Neural cell (in vitro differentiated cells): ENCODE measurements at regions not wholly inside any gene's neighbourhood (a gene's known extent, or its start where the extent isn't known, plus 50 kb on each side); places are given as distances from the start of the nearest gene placed in this dataset.

Experiments used
- H2AFZ ChIP-seq: fragments of 200-600, 300-800 bp; sonication (generic), shearing (Covaris generic); 2 replicates; pipeline ENCODE4 v1.6.0; 2014; ENCODE audit warnings: low read depth, mild to moderate bottlenecking, antibody characterized with exemption, low read length, moderate library complexity
- H3F3A ChIP-seq: fragments of 200-600 bp; shearing (Covaris generic); 2 replicates; pipeline ENCODE4 v1.6.1; 2016; ENCODE audit warnings: mild to moderate bottlenecking, moderate library complexity, mixed read lengths, antibody characterized with exemption, low read length; ENCODE audit not compliant: insufficient read depth, poor library complexity, severe bottlenecking
- H3K27ac ChIP-seq: fragments of 200-600, 300-800 bp; sonication (generic), shearing (Covaris generic); 2 replicates; pipeline ENCODE4 v1.5.1; 2014; ENCODE audit warnings: mild to moderate bottlenecking, low read length, moderate library complexity
- H3K27me3 ChIP-seq: fragments of 300-800, 200-600 bp; sonication (generic), shearing (Covaris generic); 2 replicates; pipeline ENCODE4 v1.6.0; 2014; ENCODE audit warnings: mild to moderate bottlenecking, low read depth, low read length, moderate library complexity; ENCODE audit not compliant: insufficient read depth
- H3K36me3 ChIP-seq: fragments of 300-800, 200-600 bp; sonication (generic), shearing (Covaris generic); 2 replicates; pipeline ENCODE4 v1.5.1; 2014; ENCODE audit warnings: mild to moderate bottlenecking, antibody characterized with exemption, low read length, moderate library complexity; ENCODE audit not compliant: insufficient read depth
- H3K4me2 ChIP-seq: fragments of 300-800, 200-600 bp; sonication (generic), shearing (Covaris generic); 2 replicates; pipeline ENCODE4 v1.6.0; 2014; ENCODE audit warnings: mild to moderate bottlenecking, low read length
- H3K4me3 ChIP-seq: fragments of 300-800, 200-600 bp; sonication (generic), shearing (Covaris generic); 2 replicates; pipeline ENCODE4 v1.5.1; 2014; ENCODE audit warnings: mild to moderate bottlenecking, low read length, moderate library complexity
- H3K79me2 ChIP-seq: fragments of 200-600 bp; shearing (Covaris generic); replicated peaks from 2 replicates; pipeline ENCODE4 v1.6.0; 2014; ENCODE audit warnings: mild to moderate bottlenecking, low read length, moderate library complexity; ENCODE audit not compliant: insufficient read depth
- H3K9ac ChIP-seq: fragments of 300-800, 200-600 bp; sonication (generic), shearing (Covaris generic); 2 replicates; pipeline ENCODE4 v1.6.1; 2016; ENCODE audit warnings: mild to moderate bottlenecking, low read length, mixed read lengths
- H3K9me2 ChIP-seq: fragments of 200-600 bp; shearing (Covaris generic); 2 replicates; pipeline ENCODE4 v1.6.1; 2016; ENCODE audit warnings: mild to moderate bottlenecking, low read length, mixed read lengths; ENCODE audit not compliant: insufficient read depth
- H3K9me3 ChIP-seq: fragments of 200-600, 300-800 bp; sonication (generic), shearing (Covaris generic); 2 replicates; pipeline ENCODE4 v1.6.1; 2016; ENCODE audit warnings: mild to moderate bottlenecking, mixed run types, low read length, moderate library complexity, mixed read lengths
- H4K20me1 ChIP-seq: fragments of 200-600 bp; shearing (Covaris generic); 2 replicates; pipeline ENCODE4 v1.6.1; 2016; ENCODE audit warnings: mild to moderate bottlenecking, mixed run types; ENCODE audit not compliant: insufficient read depth
- EP300 ChIP-seq: fragments of 450-650 bp; conservative IDR thresholded peaks from 2 replicates; pipeline ENCODE4 v1.6.1; 2014; ENCODE audit warnings: antibody characterized with exemption, mild to moderate bottlenecking, moderate library complexity; ENCODE audit not compliant: poor library complexity, severe bottlenecking
- MXI1 ChIP-seq: fragments of 450-650 bp; conservative IDR thresholded peaks from 2 replicates; pipeline ENCODE4 v1.6.1; 2014; ENCODE audit warnings: antibody characterized with exemption, mild to moderate bottlenecking; ENCODE audit not compliant: poor library complexity, severe bottlenecking
- RAD21 ChIP-seq: fragments of 450-650 bp; conservative IDR thresholded peaks from 2 replicates; pipeline ENCODE4 v1.6.1; 2014; ENCODE audit warnings: antibody characterized with exemption, mild to moderate bottlenecking, moderate library complexity
- SMC3 ChIP-seq: fragments of 450-650 bp; conservative IDR thresholded peaks from 2 replicates; pipeline ENCODE4 v1.6.1; 2014; ENCODE audit warnings: antibody characterized with exemption, mild to moderate bottlenecking, moderate library complexity; ENCODE audit not compliant: poor library complexity
- TAF1 ChIP-seq: IDR thresholded peaks from 2 replicates; pipeline ENCODE4 v1.6.1; 2012; ENCODE audit warnings: low read depth
- TF ChIP-seq, protein P1 (sequence below): fragments of 450-650 bp; IDR thresholded peaks from 2 replicates; pipeline ENCODE4 v1.5.1; 2014; ENCODE audit warnings: antibody characterized with exemption, mild to moderate bottlenecking, moderate library complexity; ENCODE audit not compliant: poor library complexity, severe bottlenecking
- TF ChIP-seq, protein P2 (sequence below): IDR thresholded peaks from 2 replicates; pipeline ENCODE4 v1.6.1; 2012; ENCODE audit warnings: borderline replicate concordance

DNA sequence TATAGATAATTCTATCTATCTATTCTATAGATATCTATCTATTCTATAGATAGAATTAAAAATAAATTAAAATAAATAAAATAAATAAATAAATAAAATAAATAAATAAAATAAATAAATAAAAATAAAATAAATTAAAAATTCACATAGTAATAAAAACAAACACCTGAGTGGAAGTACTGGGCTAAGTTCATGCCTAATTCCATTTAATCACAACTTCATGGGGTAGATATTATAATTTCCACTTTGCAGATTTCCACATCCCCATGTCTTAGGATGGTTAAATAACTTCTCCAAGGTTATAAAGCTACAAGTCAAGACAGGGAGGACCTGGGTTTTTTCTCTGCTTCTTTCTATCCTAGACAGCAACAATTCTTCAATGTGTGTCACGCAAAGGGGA is 261.4 kb upstream of the MEX3C start:
- Histone ChIP-seq H3K27ac (no peak overlapping the region), H3K36me3 (no peaks in the 10 kb centered on the region), H3K4me3 (no peak overlapping the region), H3F3A (no peaks in the 10 kb centered on the region), H3K4me2 (no peak overlapping the region), H4K20me1 (no peaks in the 10 kb centered on the region), H3K9ac (no peak overlapping the region), H3K9me3 (no peaks in the 10 kb centered on the region), H3K27me3 (no peaks in the 10 kb centered on the region), H3K9me2 (no peaks in the 10 kb centered on the region), H3K79me2 (no peaks in the 10 kb centered on the region), H2AFZ (no peak overlapping the region)
- TF ChIP-seq RAD21 (no peak), SMC3 (no peak), TAF1 (no peak)
- TF ChIP-seq, protein P1, sequence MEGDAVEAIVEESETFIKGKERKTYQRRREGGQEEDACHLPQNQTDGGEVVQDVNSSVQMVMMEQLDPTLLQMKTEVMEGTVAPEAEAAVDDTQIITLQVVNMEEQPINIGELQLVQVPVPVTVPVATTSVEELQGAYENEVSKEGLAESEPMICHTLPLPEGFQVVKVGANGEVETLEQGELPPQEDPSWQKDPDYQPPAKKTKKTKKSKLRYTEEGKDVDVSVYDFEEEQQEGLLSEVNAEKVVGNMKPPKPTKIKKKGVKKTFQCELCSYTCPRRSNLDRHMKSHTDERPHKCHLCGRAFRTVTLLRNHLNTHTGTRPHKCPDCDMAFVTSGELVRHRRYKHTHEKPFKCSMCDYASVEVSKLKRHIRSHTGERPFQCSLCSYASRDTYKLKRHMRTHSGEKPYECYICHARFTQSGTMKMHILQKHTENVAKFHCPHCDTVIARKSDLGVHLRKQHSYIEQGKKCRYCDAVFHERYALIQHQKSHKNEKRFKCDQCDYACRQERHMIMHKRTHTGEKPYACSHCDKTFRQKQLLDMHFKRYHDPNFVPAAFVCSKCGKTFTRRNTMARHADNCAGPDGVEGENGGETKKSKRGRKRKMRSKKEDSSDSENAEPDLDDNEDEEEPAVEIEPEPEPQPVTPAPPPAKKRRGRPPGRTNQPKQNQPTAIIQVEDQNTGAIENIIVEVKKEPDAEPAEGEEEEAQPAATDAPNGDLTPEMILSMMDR: no peak
- TF ChIP-seq, protein P2, sequence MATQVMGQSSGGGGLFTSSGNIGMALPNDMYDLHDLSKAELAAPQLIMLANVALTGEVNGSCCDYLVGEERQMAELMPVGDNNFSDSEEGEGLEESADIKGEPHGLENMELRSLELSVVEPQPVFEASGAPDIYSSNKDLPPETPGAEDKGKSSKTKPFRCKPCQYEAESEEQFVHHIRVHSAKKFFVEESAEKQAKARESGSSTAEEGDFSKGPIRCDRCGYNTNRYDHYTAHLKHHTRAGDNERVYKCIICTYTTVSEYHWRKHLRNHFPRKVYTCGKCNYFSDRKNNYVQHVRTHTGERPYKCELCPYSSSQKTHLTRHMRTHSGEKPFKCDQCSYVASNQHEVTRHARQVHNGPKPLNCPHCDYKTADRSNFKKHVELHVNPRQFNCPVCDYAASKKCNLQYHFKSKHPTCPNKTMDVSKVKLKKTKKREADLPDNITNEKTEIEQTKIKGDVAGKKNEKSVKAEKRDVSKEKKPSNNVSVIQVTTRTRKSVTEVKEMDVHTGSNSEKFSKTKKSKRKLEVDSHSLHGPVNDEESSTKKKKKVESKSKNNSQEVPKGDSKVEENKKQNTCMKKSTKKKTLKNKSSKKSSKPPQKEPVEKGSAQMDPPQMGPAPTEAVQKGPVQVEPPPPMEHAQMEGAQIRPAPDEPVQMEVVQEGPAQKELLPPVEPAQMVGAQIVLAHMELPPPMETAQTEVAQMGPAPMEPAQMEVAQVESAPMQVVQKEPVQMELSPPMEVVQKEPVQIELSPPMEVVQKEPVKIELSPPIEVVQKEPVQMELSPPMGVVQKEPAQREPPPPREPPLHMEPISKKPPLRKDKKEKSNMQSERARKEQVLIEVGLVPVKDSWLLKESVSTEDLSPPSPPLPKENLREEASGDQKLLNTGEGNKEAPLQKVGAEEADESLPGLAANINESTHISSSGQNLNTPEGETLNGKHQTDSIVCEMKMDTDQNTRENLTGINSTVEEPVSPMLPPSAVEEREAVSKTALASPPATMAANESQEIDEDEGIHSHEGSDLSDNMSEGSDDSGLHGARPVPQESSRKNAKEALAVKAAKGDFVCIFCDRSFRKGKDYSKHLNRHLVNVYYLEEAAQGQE: no peak

DNA sequence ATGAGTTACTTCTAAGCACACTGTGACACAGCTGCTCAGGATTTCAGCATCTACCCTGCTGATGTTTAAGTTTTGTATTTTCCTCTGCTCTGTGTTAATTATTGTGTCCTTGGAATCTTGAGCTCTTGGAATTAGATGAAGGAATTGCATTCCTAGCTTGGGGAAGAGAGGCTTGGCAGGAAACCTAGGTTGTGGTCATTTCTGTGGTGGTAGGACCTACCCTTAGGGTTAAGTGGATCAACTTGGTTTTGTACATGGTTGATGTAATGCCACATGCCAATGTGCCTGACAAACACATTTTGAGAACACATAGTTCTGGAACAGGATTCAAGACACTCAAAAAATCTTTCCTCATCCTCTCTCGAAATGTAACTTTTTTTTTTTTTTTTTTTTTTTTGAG is 264.5 kb upstream of the MEX3C start:
- H3K9me3 ChIP-seq: no peaks in the 10 kb centered on the region
- no peak overlapping the region for H2AFZ ChIP-seq
- no peak overlapping the region for H3K4me2 ChIP-seq
- no peaks in the 10 kb centered on the region for H3K36me3 ChIP-seq
- no peak for TF ChIP-seq MXI1
- TF ChIP-seq EP300: no peak
- TF ChIP-seq, protein P2: no peak
- TF ChIP-seq SMC3: no peak
- TF ChIP-seq, protein P1: no peak
- no peak for TF ChIP-seq RAD21
- TF ChIP-seq TAF1: no peak
- no peaks in the 10 kb centered on the region for H3K79me2 ChIP-seq
- H3F3A ChIP-seq: no peaks in the 10 kb centered on the region
- H3K4me3 ChIP-seq: no peak overlapping the region
- H3K27ac ChIP-seq: no peak overlapping the region
- no peaks in the 10 kb centered on the region for H3K27me3 ChIP-seq
- H3K9me2 ChIP-seq: no peaks in the 10 kb centered on the region
- no peak overlapping the region for H3K9ac ChIP-seq
- no peaks in the 10 kb centered on the region for H4K20me1 ChIP-seq
